HG03196 (cell line): ENCODE measurements at regions not wholly inside any gene's neighbourhood (a gene's known extent, or its start where the extent isn't known, plus 50 kb on each side); places are given as distances from the start of the nearest gene placed in this dataset.
"Not testable (repeated sequence)": the region's sequence is repeated elsewhere in the genome, so short reads cannot be mapped to it uniquely, and the experiment has no call there.

Experiments used
- ATAC-seq: cut with Tn5 transposase; IDR thresholded peaks from one replicate; pipeline ENCODE4 v1.9.1; 2021; ENCODE audit not compliant: unreplicated experiment

- ATAC-seq: not testable (repeated sequence)
Observed at GRCh38 chr9:67708109-67708508, 150.6 kb upstream of the ANKRD20A1 start.

DNA sequence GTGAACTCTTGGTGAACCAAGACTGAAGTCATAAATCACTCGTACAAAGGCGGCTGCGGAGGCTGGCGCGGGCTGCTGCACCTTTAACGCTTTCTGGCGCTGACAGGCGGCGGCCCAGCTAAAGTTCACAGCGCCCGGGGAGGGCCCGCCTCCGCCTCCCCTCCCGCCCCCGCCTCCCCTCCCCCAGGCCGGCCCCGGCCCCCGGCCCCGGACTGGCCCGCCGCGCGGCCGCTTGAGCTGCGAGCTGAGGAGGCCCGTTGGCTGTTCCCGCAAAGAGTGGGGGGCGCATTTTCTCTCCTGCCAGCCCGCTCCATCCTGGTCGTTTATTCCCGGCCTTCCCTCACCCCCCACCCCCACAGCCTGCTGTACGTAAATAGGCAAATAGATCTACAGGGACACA is 147.3 kb upstream of the ANKRD20A1 start:
- not testable (repeated sequence) for ATAC-seq

- ATAC-seq: not testable (repeated sequence)
Observed at GRCh38 chr9:67711931-67712330, 146.8 kb upstream of the ANKRD20A1 start.

- not testable (repeated sequence) for ATAC-seq
Observed at GRCh38 chr9:67712956-67713355, 145.8 kb upstream of the ANKRD20A1 start.

GRCh38 chr9:67717830-67718388 is 140.8 kb upstream of the ANKRD20A1 start:
- ATAC-seq: not testable (repeated sequence)

GRCh38 chr9:67720491-67720890 is 138.2 kb upstream of the ANKRD20A1 start:
- ATAC-seq: not testable (repeated sequence)

GRCh38 chr9:67722460-67723090 is 136.2 kb upstream of the ANKRD20A1 start:
- not testable (repeated sequence) for ATAC-seq

GRCh38 chr9:67723185-67723584 is 135.5 kb upstream of the ANKRD20A1 start:
- not testable (repeated sequence) for ATAC-seq

GRCh38 chr9:67724885-67725284 is 133.8 kb upstream of the ANKRD20A1 start:
- not testable (repeated sequence) for ATAC-seq

- peak; percentile 85 for ATAC-seq
Observed at GRCh38 chr9:67726213-67726988, 132.3 kb upstream of the ANKRD20A1 start.

GRCh38 chr9:67763133-67763532 is 95.6 kb upstream of the ANKRD20A1 start:
- not testable (repeated sequence) for ATAC-seq

DNA sequence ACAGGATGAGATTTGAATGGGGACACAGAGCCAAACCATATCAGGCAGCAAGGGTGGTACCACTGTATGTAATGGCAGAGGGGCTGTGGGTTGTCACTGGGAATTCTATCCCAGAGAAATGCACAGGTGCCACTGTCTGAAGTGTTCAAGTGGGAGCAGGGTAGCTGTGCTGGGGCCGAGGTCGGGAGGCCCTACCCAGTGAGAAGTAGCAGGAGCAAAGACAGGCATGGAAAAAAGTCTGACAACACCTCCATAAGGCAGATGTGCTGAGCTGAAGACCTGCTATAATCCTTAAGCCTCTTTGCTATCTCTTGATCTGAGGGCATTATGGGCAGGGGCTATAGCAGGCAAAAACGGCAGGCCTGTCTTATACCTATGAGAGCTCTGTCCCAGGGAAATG is 86.9 kb upstream of the ANKRD20A1 start:
- not testable (repeated sequence) for ATAC-seq

DNA sequence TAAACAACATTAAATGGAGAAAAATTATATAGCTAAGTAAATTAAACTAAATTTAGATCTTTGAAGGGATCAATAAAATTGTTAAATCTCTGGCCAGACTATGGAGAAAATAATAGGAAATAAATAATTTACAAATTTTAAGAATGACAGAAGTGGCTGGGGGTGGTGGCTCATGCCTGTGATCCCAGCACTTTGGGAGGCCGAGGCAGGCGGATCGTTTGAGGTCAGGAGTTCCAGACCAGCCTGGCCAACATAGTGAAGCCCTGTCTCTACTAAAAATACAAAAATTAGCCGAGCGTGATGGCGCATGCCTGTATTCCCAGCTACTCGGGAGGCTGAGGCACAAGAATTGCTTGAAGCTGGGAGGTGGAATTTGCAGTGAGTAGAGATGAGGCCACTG is 58.6 kb upstream of the ANKRD20A1 start:
- not testable (repeated sequence) for ATAC-seq
